NCI-H524 treated with DMSO at 0.1 percent for 48 hours (cell line): ENCODE measurements at regions not wholly inside any gene's neighbourhood (a gene's known extent, or its start where the extent isn't known, plus 50 kb on each side); places are given as distances from the start of the nearest gene placed in this dataset.

Experiments
- DNase-seq: peaks from one replicate; lab custom pipeline; 2025; lab: John Stamatoyannopoulos, UW

DNA sequence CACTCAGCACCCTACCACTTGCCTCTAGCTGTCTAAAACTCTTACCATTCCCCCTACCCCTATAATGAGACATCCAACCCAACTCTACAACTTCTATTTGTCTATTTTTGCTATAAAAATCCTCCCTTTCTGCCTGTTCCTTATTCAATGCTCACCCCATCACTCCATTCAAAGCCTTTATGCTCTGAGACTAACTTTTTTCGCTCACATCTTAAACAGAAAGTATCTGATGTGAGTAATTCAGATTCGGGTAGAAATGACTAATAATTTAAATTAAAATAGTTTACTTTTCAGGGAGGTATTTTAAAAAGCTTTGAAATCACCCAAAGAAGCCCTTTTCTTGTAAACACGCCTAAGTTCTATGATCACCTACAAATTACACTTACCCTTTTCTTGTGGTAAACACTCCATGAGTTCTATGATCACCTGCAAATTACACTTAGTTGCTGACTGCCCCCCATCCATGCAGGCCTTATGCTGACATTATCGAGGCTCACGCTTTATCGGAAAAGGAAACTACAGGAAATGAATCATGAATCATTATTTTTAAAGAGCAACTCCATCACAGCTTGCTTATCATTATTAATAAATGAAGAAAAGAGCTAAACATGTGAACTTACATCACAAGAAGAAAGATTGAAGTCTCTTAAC lies 168.7 kb upstream of the PPP1R2C start:
- DNase-seq: no peak

DNA sequence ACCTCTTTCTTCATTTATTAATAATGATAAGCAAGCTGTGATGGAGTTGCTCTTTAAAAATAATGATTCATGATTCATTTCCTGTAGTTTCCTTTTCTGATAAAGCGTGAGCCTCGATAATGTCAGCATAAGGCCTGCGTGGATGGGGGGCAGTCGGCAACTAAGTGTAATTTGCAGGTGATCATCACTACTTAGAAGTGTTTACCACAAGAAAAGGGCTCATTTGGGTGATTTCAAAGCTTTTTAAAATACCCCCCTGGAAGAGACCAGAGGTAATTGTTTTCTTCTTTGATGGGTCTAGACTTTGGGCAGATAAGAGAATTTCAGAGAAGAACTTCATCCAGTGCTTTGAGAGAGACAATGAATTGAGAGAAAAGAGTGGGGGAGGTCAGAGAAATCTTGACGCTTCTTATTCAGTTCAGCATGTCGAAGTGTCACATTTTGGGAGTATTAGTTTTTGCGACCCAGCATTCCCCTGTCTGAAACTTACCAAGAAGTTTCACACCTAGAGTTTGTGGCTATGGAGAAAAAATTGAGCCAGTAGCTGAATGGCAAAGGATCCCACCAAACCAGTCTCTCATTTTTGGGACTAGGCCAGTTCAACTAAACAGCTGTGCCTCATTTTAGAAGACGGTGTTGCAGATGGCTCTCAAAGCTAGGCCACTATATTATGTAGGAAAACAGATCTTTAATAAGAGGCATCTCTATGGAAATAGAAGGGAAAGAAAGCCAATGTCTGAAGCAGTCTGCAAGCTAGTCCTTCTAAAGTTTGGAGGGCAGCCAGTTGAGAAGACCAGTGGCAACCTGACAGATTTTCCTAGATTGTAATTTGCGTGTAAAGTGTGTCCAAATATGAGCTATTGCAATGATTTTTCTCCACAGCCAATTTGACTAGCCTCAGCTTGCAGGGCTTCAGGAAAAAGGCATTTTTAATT lies 171.0 kb upstream of the PPP1R2C start:
- DNase-seq: no peak

DNA sequence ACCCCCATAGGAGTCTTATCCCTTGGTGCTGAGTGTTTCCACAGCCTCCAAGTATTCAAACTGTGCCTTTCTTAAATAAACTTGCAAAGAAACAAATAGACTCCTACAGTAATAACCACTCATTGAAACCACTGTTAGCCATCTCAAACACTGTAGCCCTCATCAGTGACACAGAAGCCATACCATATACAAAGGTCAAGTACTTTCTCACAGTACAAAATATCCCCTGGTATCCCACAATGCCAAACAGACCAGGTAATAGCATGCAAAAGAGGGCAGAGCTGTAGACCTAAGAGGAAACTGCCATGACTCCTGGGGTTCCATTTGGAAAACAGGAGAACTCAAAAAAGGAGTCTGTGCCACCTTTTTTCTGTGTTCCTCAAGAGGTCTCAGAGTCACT lies 173.8 kb upstream of the PPP1R2C start:
- DNase-seq: no peak

DNA sequence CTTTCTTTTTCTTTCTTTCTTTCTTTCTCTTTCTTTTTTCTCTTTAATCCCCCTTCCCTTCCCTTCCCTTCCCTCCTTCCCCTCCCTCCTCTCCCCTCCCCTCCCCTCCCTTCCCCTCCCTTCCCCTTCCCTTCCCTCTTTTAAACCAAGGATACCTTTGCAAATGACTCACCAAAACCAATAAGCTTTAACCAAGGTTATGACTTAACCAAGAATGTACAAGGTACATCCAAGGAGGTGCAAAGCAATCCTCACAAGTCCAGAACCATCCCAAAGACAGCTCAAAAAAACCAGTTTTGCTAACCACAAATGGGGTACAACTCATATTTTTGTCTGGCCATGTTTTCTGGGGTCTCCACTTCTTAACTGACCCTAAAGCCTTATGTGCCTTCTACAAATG lies 174.7 kb upstream of the PPP1R2C start:
- DNase-seq: no peak

DNA sequence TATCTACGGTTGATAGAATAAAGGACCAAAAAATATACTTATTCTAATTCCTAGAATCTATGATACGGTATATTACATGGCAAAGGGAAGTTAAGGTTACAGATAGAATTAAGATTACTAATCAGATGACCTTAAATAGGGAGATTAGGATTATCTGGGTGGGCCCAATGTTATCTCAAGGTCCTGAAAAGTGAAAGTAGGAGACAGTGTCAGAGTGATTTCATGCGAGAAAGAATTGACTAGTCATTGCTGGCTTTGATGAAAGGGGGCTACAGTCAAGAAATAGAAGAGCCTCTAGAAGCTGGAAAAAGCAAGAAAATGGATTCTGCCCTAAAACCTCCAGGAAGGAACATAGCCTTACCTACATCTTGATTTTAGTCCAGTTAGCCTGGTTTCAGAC lies 176.9 kb upstream of the PPP1R2C start:
- no peak for DNase-seq

DNA sequence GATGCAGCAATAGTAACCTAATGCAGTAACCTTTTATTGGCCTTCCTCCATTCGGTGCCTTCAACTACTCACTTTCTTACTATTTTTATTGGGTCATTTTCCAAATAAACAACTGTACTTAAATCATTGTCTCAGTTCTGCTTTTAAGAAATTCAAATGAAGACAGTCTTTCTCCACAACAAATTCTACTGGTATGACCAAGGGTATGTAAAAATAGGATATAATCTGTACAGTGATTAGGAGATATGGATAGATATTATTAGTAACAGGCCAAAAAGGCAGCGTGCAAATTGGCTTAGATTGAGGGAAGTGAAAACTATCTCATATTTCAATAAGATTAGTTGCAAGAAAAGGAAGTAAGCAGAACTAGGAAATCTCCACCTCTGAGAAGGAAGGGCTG lies 177.4 kb upstream of the PPP1R2C start:
- DNase-seq: no peak

DNA sequence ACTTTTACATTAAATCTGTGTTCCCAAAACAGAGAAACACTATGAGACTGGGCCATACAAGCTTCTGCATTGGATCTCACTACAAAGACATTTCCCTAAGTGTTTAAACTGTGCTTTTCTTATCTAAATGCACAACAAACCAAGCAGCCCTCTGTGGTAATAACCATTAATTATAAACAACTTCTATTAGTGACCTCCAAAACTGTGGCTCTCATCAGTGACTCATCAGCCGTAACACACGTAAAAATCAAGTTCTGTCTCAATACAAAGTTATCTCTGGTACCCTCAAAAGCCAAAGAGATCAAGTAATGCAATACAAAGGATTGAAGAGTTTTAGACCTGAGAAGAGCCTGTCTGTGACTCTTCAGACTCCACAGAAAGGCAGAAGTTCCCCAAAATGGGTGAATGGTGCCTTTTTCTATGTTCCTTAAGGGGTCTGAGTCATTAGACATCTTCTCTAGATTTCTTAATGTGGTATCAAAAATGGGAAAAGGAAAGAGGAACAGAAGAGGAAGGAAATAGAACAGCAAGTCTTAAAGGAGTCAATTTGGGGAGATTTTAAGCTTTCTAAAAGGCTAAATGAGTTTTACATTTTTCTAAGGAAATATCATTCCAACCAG lies 189.8 kb upstream of the PPP1R2C start:
- DNase-seq: no peak

DNA sequence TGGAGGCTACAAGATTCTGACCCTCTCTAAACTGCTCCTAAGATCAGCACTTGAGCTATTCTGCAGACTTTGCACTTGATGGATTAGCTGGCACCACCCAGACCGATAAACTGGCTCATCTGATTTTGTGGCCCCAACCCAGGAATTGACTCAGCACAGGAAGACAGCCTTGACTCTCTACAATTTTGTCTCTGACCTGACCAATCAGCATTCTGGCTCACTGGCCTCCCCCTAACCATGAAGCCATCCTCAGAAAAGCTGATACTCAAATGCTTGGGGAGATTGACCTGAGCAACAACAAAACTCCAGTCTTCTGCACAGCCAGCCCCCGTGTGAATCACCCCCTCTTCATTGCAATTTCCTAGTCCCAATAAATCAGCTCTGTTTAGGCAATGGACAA lies 195.4 kb upstream of the PPP1R2C start:
- DNase-seq: no peak

DNA sequence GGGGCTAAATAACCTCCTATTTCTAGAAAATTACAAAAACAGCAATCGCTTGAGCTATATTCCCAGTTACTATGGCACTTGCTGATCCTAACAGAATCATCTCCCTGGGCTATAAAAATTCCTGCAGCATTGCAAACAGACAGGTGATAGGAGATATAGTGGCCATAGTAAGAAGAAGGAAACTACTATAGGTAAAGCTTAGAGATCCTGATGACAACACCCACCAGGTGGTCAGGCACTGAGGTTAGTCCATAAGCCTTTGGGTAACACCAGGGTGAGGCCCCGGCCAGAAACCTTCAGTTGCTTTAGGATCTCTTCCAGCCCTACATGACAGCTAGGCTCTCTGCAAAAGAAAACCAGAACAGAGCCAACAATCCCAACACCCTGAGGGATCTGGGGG lies 197.9 kb upstream of the PPP1R2C start:
- DNase-seq: no peak

DNA sequence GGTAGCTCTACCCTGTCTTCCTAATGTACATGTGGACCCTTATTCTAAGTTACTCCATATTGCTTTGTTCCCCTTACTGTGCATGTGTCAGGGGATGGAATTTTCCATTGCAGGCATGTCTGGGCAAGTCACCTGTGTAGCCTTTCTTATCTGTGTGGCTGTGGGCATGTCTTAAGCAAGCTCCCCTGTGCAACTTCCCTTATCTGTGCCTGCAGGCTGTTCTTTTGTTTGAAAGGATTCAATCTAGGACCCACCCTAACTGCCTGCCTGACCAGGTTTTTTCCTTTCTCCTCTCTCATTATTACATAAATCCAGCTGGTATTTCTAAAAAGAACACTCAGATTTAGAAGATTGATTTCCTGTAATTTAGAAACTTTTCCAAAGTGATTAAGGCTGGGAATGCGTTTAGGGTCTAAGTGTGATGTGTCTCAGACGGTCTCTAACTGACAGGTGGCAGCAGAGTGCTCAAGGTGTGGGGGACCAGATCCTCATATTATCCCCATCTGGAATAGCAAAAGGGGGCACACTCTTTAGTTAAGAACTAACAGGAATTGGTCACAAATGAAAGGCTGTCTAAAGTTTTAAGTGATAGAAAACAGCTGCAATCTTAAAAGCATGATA lies 198.9 kb upstream of the PPP1R2C start:
- DNase-seq: no peak

DNA sequence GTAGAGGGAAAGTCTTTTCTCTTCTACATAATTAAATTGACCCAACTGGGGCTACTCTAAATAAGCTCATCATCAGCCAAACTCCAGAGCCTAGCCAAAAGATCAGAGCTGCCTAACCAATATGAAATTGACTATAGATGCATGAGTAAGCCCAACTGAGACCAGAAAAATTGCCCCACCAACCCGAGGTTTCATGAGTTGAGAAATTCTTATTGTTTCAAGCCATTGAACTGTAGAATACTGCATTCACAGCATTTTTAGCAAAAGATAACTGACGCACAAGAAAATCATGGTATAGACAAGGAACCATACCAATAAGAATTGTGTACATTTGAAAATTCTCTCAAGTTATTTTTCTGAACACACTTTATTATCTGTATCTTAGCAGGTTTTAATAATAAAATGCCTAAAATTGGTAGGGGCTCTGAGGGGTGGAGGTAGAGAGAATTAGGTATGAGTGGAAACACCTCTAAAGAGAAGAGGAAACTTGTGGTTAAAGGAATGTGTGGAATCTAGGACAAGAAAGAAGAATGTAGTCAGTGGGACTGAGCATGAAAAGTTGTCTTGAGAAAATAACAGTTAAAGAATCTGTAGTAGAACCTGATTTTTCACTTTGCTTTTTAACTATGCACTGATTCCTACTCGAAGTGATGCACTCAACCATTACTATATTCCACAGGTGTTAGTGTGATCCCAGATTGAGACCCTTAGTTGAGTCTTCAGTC lies 200.9 kb upstream of the PPP1R2C start:
- DNase-seq: no peak

DNA sequence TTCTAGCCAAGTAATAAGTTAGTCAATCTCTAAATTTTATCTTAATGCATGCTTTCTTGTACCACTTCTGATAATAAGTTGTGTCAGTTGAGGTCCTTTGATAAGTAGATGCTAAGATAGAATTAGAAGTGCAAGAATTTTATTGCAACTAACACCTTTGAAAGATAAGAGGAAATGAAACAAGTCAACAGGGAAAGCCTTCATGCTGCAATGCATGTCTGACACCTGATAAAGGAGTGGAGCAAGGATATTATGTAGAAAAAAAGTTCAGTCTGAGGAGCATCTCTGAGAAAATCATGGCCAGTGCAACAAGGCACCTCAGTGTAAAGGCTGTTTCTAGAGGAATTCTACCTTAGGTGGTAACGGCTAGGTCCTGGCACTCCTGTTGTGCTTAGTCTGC lies 210.7 kb upstream of the PPP1R2C start:
- no peak for DNase-seq

DNA sequence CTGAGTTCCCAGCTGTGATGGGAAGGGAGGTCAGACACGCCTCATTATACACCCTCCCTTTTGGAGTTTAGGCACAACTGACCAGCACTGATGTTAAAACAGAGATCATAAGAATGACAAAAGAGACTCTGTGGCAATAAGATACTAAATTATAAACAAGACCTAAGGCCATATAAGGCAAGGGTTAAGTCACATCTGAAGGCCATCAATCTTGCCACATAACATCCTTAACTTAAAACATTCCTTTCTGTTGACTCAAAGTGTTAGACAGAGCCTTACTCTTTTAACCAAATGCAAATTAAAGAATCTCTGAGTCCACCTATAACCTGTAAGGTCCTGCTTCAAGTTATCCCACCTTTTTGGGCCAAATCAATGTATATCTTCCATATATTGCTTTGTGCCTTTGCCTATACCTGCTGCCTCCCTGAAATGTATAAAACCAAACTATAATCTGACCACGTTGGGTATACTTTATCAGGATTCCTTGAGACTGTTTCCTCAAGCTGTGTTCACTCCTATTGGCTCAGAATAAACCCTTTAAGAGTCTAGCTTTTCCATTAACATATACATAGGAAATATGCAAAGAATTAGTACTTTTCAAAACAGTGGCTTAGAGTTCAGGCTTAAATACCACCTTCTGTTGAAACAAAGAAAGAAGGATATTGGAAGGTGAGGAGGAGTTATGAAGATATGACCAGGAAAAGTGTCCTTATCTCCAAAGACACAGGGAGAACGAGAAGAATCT lies 214.4 kb upstream of the PPP1R2C start:
- no peak for DNase-seq

DNA sequence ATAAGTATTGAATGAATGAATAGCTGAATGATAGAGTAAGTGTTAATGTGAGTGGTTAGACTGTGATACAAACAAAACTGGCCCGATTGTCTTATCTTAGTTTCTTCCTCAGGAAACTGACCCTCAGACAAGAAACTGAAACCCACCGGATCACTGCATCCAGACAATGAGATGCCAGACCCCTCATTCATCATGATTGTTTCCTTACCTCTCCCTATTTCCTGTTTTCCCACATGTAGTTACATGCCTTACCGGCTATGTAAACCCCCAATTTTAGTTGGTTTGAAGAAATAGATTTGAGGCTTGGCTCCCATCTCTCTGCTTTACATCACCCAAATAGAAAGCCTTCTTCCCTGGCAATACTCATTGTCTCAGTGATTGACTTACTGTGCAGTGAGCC lies 218.9 kb upstream of the PPP1R2C start:
- no peak for DNase-seq

DNA sequence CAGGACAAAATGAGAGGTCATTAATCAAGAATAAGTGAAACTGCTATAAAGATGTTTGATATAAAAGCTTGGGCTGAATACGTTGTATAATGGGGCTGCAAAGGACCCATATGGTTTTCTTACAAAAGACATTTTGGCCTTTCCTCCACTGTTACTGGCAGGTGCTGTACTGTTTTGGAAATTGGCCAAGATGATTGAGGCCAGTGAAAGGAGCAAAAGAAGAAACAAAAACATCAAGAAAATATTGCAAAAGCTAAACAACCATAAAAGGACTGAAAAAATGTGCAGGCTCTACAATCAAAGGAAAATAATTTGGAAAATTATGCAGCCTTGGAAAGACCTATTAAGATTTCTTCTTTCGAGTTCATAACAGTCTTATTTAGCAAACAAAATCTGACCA lies 222.2 kb upstream of the PPP1R2C start:
- no peak for DNase-seq

DNA sequence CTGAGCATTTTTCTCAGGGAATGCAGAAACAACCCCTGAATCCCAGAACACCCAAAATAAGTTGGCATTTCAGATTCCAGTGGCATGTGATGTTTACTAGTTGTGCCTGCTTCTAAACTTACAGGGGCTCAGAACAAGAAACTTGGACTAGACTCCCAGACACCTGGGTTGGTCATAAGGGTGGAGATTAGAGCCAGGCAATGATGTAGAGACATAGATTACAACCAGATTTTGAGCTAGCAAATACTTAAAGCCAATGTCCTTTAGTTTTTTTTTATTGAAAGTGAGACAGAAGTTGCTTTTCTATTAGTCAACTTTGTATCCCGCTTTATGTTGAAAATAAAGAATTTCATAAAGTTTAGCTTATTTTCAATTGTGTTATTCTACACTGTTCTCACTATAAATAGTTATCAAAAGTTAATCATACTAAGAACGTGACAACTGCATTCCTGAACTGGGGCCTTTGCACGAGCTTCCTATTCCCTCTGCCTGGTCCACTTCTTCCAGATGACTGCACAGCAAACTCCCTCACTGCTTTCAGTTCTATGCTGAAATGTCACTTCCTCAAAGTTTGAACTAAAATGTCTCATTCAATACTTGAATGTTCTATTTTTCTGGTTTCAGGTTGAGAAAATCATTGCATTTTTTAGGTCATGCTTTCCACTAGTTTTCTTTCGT lies 224.7 kb upstream of the PPP1R2C start:
- no peak for DNase-seq

DNA sequence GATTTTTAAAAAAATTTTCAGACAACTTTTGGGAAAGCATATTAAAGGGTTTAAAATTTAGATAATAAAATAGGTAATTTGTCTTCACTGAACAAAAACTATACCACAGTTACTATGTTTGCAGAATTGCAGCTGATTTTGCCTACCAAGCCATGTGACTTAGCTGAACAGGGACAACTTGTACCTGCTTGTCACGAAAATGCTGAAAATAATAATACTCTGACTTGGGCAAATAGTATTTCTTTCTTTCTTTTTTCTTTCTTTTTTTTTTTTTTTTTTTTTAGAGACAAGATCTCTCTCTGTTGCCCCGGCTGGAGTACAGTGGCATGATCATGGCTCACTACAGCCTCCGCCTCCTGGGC lies 225.2 kb upstream of the PPP1R2C start:
- no peak for DNase-seq

DNA sequence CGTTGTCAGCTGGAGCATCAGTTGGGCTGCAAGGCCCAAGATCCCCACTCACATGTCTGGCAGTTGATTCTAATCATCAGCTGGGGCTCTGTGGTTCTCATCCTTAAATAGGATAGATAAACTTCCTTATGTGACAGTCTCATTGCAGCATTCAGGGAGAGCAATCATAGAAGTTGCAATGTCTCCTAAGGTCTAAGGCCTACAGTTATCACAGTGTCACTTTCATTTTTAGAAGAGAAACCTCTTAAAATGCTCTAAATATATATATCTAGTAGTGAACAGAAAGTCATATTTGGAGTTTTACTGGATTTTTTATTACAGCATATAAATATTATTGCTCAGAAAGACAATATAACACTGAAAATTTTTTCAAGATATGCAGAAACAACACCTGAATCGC lies 226.0 kb upstream of the PPP1R2C start:
- no peak for DNase-seq

DNA sequence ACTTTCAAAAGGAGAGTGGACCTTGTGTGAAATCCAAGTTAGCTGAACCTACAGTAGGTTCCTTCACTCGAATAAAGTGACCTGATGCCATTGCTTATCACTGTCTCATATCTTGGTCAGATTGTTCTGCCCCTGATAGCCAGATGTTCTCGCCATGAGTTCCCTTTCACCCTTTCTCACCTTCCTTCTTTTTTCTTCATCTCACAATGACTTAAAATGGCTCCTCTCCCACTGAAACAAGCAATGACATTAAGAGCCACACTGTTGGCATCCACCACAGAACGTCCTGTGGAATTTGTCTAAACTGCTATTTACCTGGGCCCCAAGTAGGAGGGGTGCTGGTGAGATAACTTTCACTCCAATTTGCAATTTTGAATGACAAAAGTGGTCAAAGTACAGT lies 227.6 kb upstream of the PPP1R2C start:
- DNase-seq: no peak

DNA sequence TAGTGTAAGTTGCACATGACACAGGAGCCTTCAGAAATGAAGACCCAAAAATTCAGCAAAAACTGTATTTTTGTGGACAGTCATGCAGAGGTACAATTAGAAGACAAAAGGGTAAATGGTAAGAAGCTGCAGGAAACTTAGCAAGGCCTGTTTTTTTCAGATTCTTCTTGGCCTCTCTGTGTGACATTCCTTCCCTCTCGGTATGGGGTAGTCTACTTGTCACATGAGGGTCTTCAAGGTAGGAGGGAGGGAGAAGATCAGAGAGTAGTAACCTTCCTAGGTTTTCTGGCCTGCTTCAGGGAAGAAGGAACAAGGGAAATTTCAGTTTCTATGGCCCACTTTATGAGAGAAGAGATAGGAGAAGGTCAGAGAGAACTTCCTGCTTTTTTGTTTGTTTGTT lies 230.4 kb upstream of the PPP1R2C start:
- DNase-seq: no peak

DNA sequence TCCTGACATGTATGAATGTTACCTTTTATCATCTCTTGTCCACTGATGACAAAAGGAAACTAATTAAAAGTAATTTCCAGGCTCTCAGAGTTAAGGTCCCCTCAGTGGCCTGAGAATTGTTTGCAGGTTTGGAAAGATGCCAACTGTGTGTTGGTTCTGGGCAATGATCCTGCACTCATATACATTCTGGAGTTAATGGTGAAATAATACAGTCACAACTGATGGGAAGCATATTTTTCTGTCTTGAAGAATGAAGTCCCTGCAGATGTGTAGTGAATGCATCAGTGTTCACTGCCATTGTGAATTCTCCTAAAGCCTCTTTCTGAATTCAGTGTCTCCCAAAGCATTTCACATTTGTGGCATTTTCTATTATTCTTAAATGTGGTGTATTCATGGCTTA lies 238.1 kb upstream of the PPP1R2C start:
- no peak for DNase-seq
